GM12878 (cell line): ENCODE measurements at regions not wholly inside any gene's neighbourhood (a gene's known extent, or its start where the extent isn't known, plus 50 kb on each side); places are given as distances from the start of the nearest gene placed in this dataset.

ENCODE experiments used
- ATAC-seq: fragments of 200-7000 bp; cut with Tn5 transposase; 3 replicates; pipeline ENCODE4 v1.9.1; 2020; ENCODE audit warnings: mild to moderate bottlenecking, moderate library complexity
- BruUV-seq: library from RNA; stranded (reverse); fragments of 400-500 nt; replicated peaks from 2 replicates; lab custom pipeline; 2021; lab: Mats Ljungman, UMichigan
- CTCF ChIA-PET: fragments of 300-600 bp; sonication (Branson Sonifier 250); formaldehyde crosslinking; extraction: SDS; loops from one replicate; lab custom pipeline; 2021; ENCODE audit warnings: inconsistent platforms; lab: Yijun Ruan, JAX
- POLR2A ChIA-PET: fragments of 350-600 bp; formaldehyde crosslinking; extraction: SDS; loops from one replicate; lab custom pipeline; 2021; ENCODE audit warnings: inconsistent platforms; lab: Charles Lee
- RAD21 ChIA-PET: fragments of 300-600 bp; sonication (Branson Sonifier 250); formaldehyde crosslinking; loops from one replicate; lab custom pipeline; 2023; ENCODE audit warnings: antibody characterized with exemption; ENCODE audit not compliant: unreplicated experiment; lab: Charles Lee
- SMC1A ChIA-PET: fragments of 300-600 bp; sonication (Branson Sonifier 250); formaldehyde crosslinking; loops from one replicate; lab custom pipeline; 2023; ENCODE audit not compliant: unreplicated experiment, uncharacterized antibody; lab: Charles Lee
- DNase-seq: peaks from one replicate; pipeline ENCODE4 v3.0.0-alpha.2; 2011; ENCODE audit warnings: low read depth, low spot score
- FAIRE-seq: peaks from 3 replicates; lab custom pipeline; 2011; peaks lifted over from hg19 to GRCh38; lab: Jason Lieb, UNC
- H2AFZ ChIP-seq: 2 replicates; pipeline ENCODE4 v1.6.0; 2011; ENCODE audit warnings: low read depth, low read length, control low read depth; ENCODE audit not compliant: control insufficient read depth
- H3K27ac ChIP-seq: 2 replicates; pipeline ENCODE4 v1.5.1; 2011; ENCODE audit warnings: control low read depth; ENCODE audit not compliant: control insufficient read depth, insufficient read depth
- H3K27me3 ChIP-seq, 2 experiments: replicated peaks in 1 of 2; 2 replicates each; pipeline versions ENCODE4 v1.6.0 to v1.6.1; 2011; ENCODE audit warnings: low read length in 1 of 2; ENCODE audit not compliant: control insufficient read depth in 2 of 2, insufficient read depth in 2 of 2
- H3K36me3 ChIP-seq, 2 experiments: 2 replicates each; pipeline ENCODE4 v1.5.1; 2011; ENCODE audit warnings: low read length in 1 of 2; ENCODE audit not compliant: control insufficient read depth in 2 of 2, insufficient read depth in 2 of 2
- H3K4me1 ChIP-seq: 2 replicates; pipeline ENCODE4 v1.6.1; 2011; ENCODE audit warnings: mild to moderate bottlenecking, low read length, moderate library complexity, mixed read lengths; ENCODE audit not compliant: control insufficient read depth, insufficient read depth
- H3K4me2 ChIP-seq: 2 replicates; pipeline ENCODE4 v1.6.0; 2011; ENCODE audit warnings: control low read depth; ENCODE audit not compliant: control insufficient read depth, insufficient read depth
- H3K4me3 ChIP-seq: fragments of 200-600 bp; sonication (generic); 2 replicates; pipeline ENCODE4 v1.5.1; 2016
- H3K79me2 ChIP-seq: 2 replicates; pipeline ENCODE4 v1.6.0; 2011; ENCODE audit warnings: low read length; ENCODE audit not compliant: control insufficient read depth, insufficient read depth
- H3K9ac ChIP-seq: 2 replicates; pipeline ENCODE4 v1.8.0; 2011; ENCODE audit warnings: low read length, control low read depth, mixed read lengths; ENCODE audit not compliant: control insufficient read depth, insufficient read depth
- H3K9me3 ChIP-seq: replicated peaks from 3 replicates; pipeline ENCODE4 v1.5.1; 2011; ENCODE audit warnings: mild to moderate bottlenecking, low read length; ENCODE audit not compliant: control insufficient read depth, insufficient read depth
- H4K20me1 ChIP-seq: 2 replicates; pipeline ENCODE4 v1.6.0; 2011; ENCODE audit not compliant: control insufficient read depth, insufficient read depth
- ATF2 ChIP-seq: IDR thresholded peaks from 2 replicates; pipeline ENCODE4 v1.6.1; 2012; ENCODE audit warnings: low read length, inconsistent platforms
- CHD2 ChIP-seq: IDR thresholded peaks from 2 replicates; pipeline ENCODE4 v1.6.1; 2011; ENCODE audit warnings: low read depth, low read length, improper control_type of control experiment, borderline replicate concordance
- EZH2 ChIP-seq: IDR thresholded peaks from 2 replicates; pipeline ENCODE4 v1.6.1; 2012; ENCODE audit warnings: low read depth, mild to moderate bottlenecking, control low read depth, inconsistent platforms, low read length, borderline replicate concordance; ENCODE audit not compliant: control insufficient read depth
- JUNB ChIP-seq: IDR thresholded peaks from 2 replicates; pipeline ENCODE4 v1.6.1; 2016; ENCODE audit warnings: antibody characterized with exemption, mild to moderate bottlenecking
- NRF1 ChIP-seq: conservative IDR thresholded peaks from 2 replicates; pipeline ENCODE4 v1.6.1; 2011; ENCODE audit warnings: mild to moderate bottlenecking, low read depth, low read length, improper control_type of control experiment
- PML ChIP-seq: IDR thresholded peaks from 2 replicates; pipeline ENCODE4 v1.6.1; 2012; ENCODE audit warnings: low read length, inconsistent platforms
- RBBP5 ChIP-seq: fragments of 200-600 bp; sonication (generic); conservative IDR thresholded peaks from 2 replicates; pipeline ENCODE4 v1.6.1; 2016
- RUNX3 ChIP-seq: IDR thresholded peaks from 2 replicates; pipeline ENCODE4 v1.6.1; 2012; ENCODE audit warnings: low read length, inconsistent platforms
- SMARCA5 ChIP-seq: fragments of 450-650 bp; IDR thresholded peaks from 2 replicates; pipeline ENCODE4 v1.6.1; 2017; ENCODE audit warnings: mild to moderate bottlenecking
- SREBF1 ChIP-seq: IDR thresholded peaks from 2 replicates; pipeline ENCODE4 v1.6.1; 2012; ENCODE audit warnings: mild to moderate bottlenecking, low read length
- SRF ChIP-seq, 2 experiments: IDR thresholded peaks; 2 replicates each; pipeline ENCODE4 v1.6.1; 2011; ENCODE audit warnings: low read depth in 2 of 2, low read length in 2 of 2, mild to moderate bottlenecking in 1 of 2, moderate library complexity in 1 of 2
- SUZ12 ChIP-seq: fragments of 200-600 bp; sonication (generic); IDR thresholded peaks from one replicate; pipeline ENCODE4 v1.6.1; 2018; ENCODE audit warnings: antibody characterized with exemption, mild to moderate bottlenecking; ENCODE audit not compliant: unreplicated experiment
- TAF1 ChIP-seq: IDR thresholded peaks from 2 replicates; pipeline ENCODE4 v1.6.1; 2011; ENCODE audit warnings: mild to moderate bottlenecking, low read depth, low read length, borderline replicate concordance
- TCF7 ChIP-seq: IDR thresholded peaks from 2 replicates; pipeline ENCODE4 v1.6.1; 2014; ENCODE audit warnings: antibody characterized with exemption, borderline replicate concordance
- WRNIP1 ChIP-seq: IDR thresholded peaks from 2 replicates; pipeline ENCODE4 v1.6.1; 2011; ENCODE audit warnings: low read depth, low read length, improper control_type of control experiment, borderline replicate concordance
- YY1 ChIP-seq: IDR thresholded peaks from 2 replicates; pipeline ENCODE4 v1.6.1; 2011; ENCODE audit warnings: low read depth, mild to moderate bottlenecking, low read length
- ZBTB11 ChIP-seq: fragments of 450-650 bp; formaldehyde crosslinking; IDR thresholded peaks from 2 replicates; pipeline ENCODE4 v1.5.0; 2022; ENCODE audit warnings: mild to moderate bottlenecking, missing genetic modification characterization
- WGBS: methylation state at CpG from one replicate; pipeline ENCODE4 v1.1.6; 2016; ENCODE audit warnings: low lambda C conversion rate; ENCODE audit not compliant: insufficient replicate concordance, insufficient coverage; ENCODE audit errors: missing lambda C conversion rate; 5-methylcytosine and 5-hydroxymethylcytosine counted together
- in situ Hi-C: fragments of 300-500 bp; cut with MboI; formaldehyde crosslinking; loops from 9 replicates; pipeline ENCODE4 v1.14.3; 2018; ENCODE audit warnings: mixed read lengths
- intact Hi-C: fragments of 100-400 bp; cut with micrococcal nuclease; formaldehyde crosslinking; loops from one replicate; pipeline ENCODE4 v1.14.2; 2022; ENCODE audit not compliant: unreplicated experiment

GRCh38 chr1:162973381-162973795 lies 95.8 kb upstream of the RGS4 start:
- ChIA-PET POLR2A (no interaction called here), RAD21 (no interaction called here), CTCF (no interaction called here), SMC1A (interaction anchor here (0.7 kb wide), 1 partner anchor 360 kb away, joined by 4 read pairs; no protein-coding TSS in a partner anchor)
- Histone ChIP-seq H3K9ac (no peak overlapping the region), H2AFZ (no peak overlapping the region), H3K4me2 (no peak overlapping the region), H3K79me2 (no peaks in the 10 kb centered on the region), H3K36me3 (no peaks in the 10 kb centered on the region), H3K4me3 (no peak overlapping the region), H3K4me1 (no peaks in the 10 kb centered on the region), H3K27me3 (no peaks in the 10 kb centered on the region), H3K27ac (no peak overlapping the region), H4K20me1 (no peaks in the 10 kb centered on the region), H3K9me3 (no peaks in the 10 kb centered on the region)
- no TSS peak for BruUV-seq
- TF ChIP-seq PML, result no peak
- ATAC-seq (no peak), DNase-seq (no peak), FAIRE-seq (no peak)
- intact Hi-C loops, result no loop called here
- in situ Hi-C loops, result no loop called here

GRCh38 chr1:162972773-162973172 lies 96.4 kb upstream of the RGS4 start:
- ChIA-PET SMC1A (no interaction called here), CTCF (no interaction called here), RAD21 (no interaction called here), POLR2A (no interaction called here)
- no peaks in the 10 kb centered on the region for H3K36me3 ChIP-seq
- H4K20me1 ChIP-seq, result no peaks in the 10 kb centered on the region
- no peak overlapping the region for H3K4me2 ChIP-seq
- FAIRE-seq (no peak), DNase-seq (no peak), ATAC-seq (no peak)
- in situ Hi-C loops, result no loop called here
- no peaks in the 10 kb centered on the region for H3K79me2 ChIP-seq
- H3K4me1 ChIP-seq, result no peaks in the 10 kb centered on the region
- 32% methylated on average over 4 of the region's 4 CpGs for WGBS
- H3K4me3 ChIP-seq, result no peak overlapping the region
- intact Hi-C loops, result no loop called here
- H3K27me3 ChIP-seq, result 0 out of 4 replicates have a peak, but pooled peaks cover 0 to 2% of the 10 kb centered on the region in 2 experiments
- BruUV-seq, result no TSS peak
- H2AFZ ChIP-seq, result no peak overlapping the region
- H3K9me3 ChIP-seq, result no peaks in the 10 kb centered on the region
- H3K9ac ChIP-seq, result no peak overlapping the region
- H3K27ac ChIP-seq, result no peak overlapping the region
- TF ChIP-seq RBBP5, result no peak
- TF ChIP-seq SMARCA5, result no peak
- TF ChIP-seq CHD2, result no peak
- TF ChIP-seq JUNB, result no peak
- no peak for TF ChIP-seq EZH2
- TF ChIP-seq TAF1, result no peak
- TF ChIP-seq TCF7, result no peak
- no peak for TF ChIP-seq RUNX3
- TF ChIP-seq YY1, result no peak
- no peak for TF ChIP-seq SUZ12
- TF ChIP-seq SRF (IDR thresholded peaks at IDR 0.05; ENCODE audit: low read depth in 2 of 2, low read length in 2 of 2), result no peak
- TF ChIP-seq WRNIP1, result no peak
- no peak for TF ChIP-seq ATF2
- no peak for TF ChIP-seq SREBF1
- no peak for TF ChIP-seq ZBTB11 (CRISPR knock-in tag)
- no peak for TF ChIP-seq NRF1
